WTC11 (cell line): ENCODE measurements at regions not wholly inside any gene's neighbourhood (a gene's known extent, or its start where the extent isn't known, plus 50 kb on each side); places are given as distances from the start of the nearest gene placed in this dataset.

Source experiments
- CBFB ChIP-seq: sonication (generic); formaldehyde crosslinking; IDR thresholded peaks from 2 replicates; pipeline ENCODE4 v1.8.1; 2022; ENCODE audit warnings: mild to moderate bottlenecking, low read depth, missing genetic modification reagents
- CREB1 ChIP-seq: sonication (generic); formaldehyde crosslinking; IDR thresholded peaks from 2 replicates; pipeline ENCODE4 v1.8.0; 2023; ENCODE audit warnings: mild to moderate bottlenecking, missing genetic modification reagents
- E2F1 ChIP-seq: sonication (generic); formaldehyde crosslinking; IDR thresholded peaks from 2 replicates; pipeline ENCODE4 v1.8.0; 2022; ENCODE audit warnings: mild to moderate bottlenecking, missing genetic modification reagents
- NFYB ChIP-seq: sonication (generic); formaldehyde crosslinking; conservative IDR thresholded peaks from 2 replicates; pipeline ENCODE4 v1.8.0; 2022; ENCODE audit warnings: low read depth, missing genetic modification reagents
- NR2C2 ChIP-seq: sonication (generic); formaldehyde crosslinking; IDR thresholded peaks from 2 replicates; pipeline ENCODE4 v1.8.0; 2022; ENCODE audit warnings: mild to moderate bottlenecking, missing genetic modification reagents
- RELA ChIP-seq: sonication (generic); formaldehyde crosslinking; IDR thresholded peaks from 2 replicates; pipeline ENCODE4 v1.8.1; 2022; ENCODE audit warnings: missing genetic modification reagents, mild to moderate bottlenecking, borderline replicate concordance
- TF ChIP-seq, protein P1 (sequence below): fragments of 200-600 bp; IDR thresholded peaks from 2 replicates; pipeline ENCODE4 v1.8.0; 2022; ENCODE audit warnings: antibody characterized with exemption
- TF ChIP-seq, protein P2 (sequence below): sonication (generic); formaldehyde crosslinking; IDR thresholded peaks from 2 replicates; pipeline ENCODE4 v1.8.1; 2023; ENCODE audit warnings: mild to moderate bottlenecking, moderate library complexity, missing genetic modification reagents
- TF ChIP-seq, protein P3 (sequence below): sonication (generic); formaldehyde crosslinking; IDR thresholded peaks from 2 replicates; pipeline ENCODE4 v1.8.0; 2022; ENCODE audit warnings: mild to moderate bottlenecking, missing genetic modification reagents

DNA sequence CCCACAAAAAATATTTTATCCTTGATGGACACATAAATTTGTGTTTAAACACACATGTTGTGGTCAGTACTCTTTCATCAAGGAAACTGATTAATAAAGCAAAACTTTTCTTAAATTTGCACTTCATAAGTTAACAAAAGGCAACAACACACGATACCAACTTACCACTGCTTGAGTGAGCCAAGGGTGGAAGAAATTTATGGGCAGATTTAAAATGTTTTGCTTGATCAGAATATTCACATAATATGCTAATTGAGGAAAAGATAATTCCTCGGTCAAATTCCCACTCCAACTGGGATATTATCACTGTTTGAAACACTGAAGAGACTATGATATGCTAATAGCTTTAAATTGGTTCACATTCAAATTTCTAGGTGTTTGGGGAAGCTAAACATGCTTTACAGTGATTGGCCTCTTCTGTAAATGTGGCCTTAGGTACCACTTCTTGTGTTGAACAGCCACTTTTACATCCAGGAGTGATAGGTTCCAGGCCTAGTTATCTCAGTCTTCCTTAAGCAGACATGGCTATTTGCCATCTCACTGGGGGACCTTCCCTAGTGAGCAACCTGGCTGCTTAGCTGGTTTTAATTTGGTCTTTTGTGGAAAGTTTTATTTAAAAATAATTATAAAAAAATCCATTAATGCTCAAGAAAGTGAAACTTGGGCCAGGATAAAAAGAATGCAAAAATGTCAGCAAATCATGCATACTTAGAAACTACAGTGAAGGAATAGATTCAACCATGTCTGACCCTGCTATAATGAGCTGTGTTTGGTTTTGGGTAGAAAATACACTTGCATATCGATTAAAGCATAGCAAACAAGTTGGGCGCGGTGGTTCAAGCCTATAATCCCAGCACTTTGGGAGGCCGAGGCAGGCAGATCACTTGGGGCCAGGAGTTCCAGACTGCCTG, 221.2 kb upstream of the MAP3K7 start:
- TF ChIP-seq, protein P1, sequence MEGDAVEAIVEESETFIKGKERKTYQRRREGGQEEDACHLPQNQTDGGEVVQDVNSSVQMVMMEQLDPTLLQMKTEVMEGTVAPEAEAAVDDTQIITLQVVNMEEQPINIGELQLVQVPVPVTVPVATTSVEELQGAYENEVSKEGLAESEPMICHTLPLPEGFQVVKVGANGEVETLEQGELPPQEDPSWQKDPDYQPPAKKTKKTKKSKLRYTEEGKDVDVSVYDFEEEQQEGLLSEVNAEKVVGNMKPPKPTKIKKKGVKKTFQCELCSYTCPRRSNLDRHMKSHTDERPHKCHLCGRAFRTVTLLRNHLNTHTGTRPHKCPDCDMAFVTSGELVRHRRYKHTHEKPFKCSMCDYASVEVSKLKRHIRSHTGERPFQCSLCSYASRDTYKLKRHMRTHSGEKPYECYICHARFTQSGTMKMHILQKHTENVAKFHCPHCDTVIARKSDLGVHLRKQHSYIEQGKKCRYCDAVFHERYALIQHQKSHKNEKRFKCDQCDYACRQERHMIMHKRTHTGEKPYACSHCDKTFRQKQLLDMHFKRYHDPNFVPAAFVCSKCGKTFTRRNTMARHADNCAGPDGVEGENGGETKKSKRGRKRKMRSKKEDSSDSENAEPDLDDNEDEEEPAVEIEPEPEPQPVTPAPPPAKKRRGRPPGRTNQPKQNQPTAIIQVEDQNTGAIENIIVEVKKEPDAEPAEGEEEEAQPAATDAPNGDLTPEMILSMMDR, result no peak
- no peak for TF ChIP-seq NR2C2 (CRISPR knock-in tag)
- TF ChIP-seq RELA (CRISPR knock-in tag), result no peak
- TF ChIP-seq, protein P2, sequence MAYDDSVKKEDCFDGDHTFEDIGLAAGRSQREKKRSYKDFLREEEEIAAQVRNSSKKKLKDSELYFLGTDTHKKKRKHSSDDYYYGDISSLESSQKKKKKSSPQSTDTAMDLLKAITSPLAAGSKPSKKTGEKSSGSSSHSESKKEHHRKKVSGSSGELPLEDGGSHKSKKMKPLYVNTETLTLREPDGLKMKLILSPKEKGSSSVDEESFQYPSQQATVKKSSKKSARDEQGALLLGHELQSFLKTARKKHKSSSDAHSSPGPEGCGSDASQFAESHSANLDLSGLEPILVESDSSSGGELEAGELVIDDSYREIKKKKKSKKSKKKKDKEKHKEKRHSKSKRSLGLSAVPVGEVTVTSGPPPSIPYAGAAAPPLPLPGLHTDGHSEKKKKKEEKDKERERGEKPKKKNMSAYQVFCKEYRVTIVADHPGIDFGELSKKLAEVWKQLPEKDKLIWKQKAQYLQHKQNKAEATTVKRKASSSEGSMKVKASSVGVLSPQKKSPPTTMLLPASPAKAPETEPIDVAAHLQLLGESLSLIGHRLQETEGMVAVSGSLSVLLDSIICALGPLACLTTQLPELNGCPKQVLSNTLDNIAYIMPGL (CRISPR knock-in tag), result no peak
- no peak for TF ChIP-seq E2F1 (CRISPR knock-in tag)
- no peak for TF ChIP-seq NFYB
- TF ChIP-seq CREB1 (CRISPR knock-in tag), result no peak
- TF ChIP-seq, protein P3, sequence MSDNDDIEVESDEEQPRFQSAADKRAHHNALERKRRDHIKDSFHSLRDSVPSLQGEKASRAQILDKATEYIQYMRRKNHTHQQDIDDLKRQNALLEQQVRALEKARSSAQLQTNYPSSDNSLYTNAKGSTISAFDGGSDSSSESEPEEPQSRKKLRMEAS, result no peak
- no peak for TF ChIP-seq CBFB (CRISPR knock-in tag)
